ENCODE measurements at regions not wholly inside any gene's neighbourhood (a gene's known extent, or its start where the extent isn't known, plus 50 kb on each side); places are given as distances from the start of the nearest gene placed in this dataset.
"Not testable (repeated sequence)": the region's sequence is repeated elsewhere in the genome, so short reads cannot be mapped to it uniquely, and the experiment has no call there.

DNA sequence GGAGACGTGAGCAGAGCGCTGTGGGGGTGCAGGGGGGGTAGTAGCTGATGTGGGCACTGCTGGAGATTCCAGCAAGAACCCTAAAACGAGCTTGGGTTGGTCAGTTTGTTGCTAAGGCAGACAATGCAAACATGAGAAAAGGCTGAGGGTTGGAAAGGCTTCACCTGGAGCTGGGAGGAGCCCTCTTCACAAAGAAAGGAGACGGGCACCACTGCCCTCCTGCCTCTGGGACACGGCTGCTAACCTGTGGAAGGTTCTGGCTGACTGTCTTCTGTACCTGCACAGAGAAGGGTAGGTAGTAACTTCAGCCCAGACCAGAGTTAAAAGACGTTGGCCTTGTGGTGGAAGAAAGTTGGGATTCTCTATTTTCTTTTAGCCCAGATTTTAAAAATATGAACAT lies 108.7 kb downstream of the SUCLA2 start:
- DNase-seq (ENCODE audit: low read depth) = no peak

DNA sequence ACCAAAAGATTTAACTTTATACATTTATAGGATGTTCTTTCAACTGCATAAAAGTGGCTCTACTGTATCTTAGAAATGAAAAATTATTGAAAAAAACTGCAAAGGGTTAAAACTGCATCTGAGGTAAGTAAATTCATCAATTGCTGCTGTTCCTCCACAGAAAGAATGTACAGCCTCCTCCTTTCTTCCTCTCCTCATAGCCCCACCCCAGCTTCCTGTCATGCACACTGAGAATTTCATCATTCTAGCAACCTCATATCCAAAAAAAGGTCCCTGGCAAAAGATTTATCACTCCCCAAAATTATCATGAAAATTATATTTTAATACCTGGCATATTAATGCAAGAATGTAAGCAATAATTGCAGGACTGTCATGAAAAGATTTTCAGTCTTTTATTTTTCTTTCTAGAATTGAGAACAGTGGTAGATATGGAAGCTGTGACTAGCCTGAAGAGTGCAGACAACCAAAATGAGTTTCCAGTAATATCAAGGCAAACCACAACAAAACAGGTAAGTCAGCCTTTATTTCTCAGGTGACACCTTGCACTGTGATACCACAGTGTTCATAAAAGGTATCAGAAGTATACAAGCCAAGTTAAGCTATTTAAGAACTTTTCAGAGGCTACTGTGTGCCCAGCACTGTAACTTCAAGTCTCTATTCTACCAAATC lies 110.8 kb downstream of the SUCLA2 start:
- DNase-seq (ENCODE audit: low read depth) = no peak

GRCh38 chr13:47886314-47886713 lies 114.8 kb downstream of the SUCLA2 start:
- DNase-seq (ENCODE audit: low read depth) = no peak

DNA sequence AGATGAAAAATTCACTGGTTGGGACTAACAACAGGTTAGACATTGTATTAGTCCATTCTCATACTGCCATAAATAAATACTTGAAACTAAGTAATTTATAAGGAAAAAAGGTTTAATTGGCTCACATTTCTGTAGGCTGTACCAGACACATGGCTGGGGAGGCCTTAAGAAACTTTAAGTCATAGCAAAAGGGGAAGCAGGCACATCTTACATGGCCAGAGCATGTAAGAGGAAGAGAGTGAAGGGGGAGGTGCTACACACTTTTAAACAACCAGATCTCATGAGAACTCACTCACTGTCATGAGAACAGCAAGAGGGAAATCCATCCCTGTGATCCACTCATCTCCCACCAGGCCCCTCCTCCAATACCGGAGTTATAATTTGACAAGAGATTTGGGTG lies 125.9 kb downstream of the SUCLA2 start:
- no peak for DNase-seq (ENCODE audit: low read depth)

DNA sequence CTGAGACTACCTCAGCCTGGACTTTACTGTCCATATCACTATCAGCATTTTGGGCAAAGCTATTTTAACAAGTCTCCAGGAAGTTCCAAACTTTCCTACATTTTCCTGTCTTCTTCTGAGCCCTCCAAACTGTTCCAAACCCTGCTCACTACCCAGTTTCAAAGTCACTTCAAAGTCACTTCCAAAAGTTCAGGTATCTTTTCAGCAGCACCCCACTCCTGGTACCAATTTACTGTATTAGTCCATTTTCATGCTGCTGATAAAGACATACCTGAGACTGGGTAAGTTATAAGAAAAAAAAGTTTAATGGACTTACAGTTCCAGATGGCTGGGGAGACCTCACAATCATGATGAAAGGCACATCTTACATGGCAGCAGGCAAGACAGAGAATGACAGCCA lies 127.1 kb downstream of the SUCLA2 start:
- not testable (repeated sequence) for DNase-seq (ENCODE audit: low read depth)

DNA sequence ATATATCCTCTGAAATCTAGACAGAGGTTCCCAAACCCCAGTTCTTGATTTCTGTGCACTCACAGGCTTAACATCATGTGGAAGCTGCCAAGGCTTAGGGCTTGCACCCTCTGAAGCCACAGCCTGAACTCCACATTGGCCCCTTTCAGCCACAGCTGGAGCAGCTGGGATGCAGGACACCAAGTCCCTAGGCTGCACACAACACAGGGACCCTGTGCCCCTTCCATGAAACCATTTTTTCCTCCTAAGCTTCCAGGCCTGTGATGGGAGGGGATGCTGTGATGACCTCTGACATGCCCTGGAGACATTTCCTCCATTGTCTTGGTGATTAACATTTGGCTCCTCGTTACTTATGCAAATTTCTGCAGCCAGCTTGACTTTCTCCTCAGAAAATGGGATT lies 127.8 kb downstream of the SUCLA2 start:
- DNase-seq (ENCODE audit: low read depth) = not testable (repeated sequence)

GRCh38 chr13:47869776-47870175 lies 131.3 kb downstream of the SUCLA2 start:
- DNase-seq (ENCODE audit: low read depth) = peak; percentile 54

DNA sequence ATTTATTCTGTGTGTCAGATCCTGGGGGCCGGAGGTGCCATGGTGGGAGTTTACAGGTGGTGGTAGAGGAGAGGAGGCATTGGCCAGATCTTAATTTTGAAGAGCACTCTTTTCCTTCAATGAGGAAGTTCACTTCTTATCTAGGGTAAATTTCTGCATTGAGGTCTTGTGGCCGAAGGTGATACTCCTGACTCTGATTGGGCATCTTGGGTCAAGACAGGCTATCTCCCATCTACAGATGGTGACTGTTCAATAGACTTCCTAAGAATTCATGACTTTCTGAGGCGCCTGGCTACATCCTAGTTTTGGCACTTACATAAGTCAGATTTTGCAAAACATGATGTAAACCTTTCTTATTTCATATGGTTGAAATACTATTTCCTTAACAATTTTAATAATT lies 135.2 kb downstream of the SUCLA2 start:
- no peak for DNase-seq (ENCODE audit: low read depth)

DNA sequence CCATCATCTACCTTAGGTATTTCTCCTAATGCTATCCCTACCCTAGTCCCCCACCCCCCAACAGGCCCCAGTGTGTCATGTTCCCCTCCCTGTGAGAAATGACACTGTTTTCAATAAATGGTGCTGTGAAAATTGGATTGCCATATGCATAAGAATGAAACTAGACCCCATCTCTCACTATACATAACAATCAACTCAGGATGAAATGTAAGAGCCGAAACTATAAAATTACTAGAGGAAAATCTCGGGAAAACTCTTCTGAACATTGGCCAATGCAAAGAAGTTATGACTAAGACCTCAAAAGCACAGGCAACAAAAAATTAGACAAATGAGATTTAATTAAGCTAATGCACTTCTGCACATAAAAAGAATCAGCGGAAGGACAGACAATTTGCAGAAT lies 138.2 kb downstream of the SUCLA2 start:
- DNase-seq (ENCODE audit: low read depth) = no peak

- peak; percentile 17 for DNase-seq (ENCODE audit: low read depth)
Measured at GRCh38 chr13:47859165-47859564, 141.9 kb downstream of the SUCLA2 start.

GRCh38 chr13:47858042-47859025 lies 142.7 kb downstream of the SUCLA2 start:
- peak; percentile 72 for DNase-seq (ENCODE audit: low read depth)

- peak; percentile 57 for DNase-seq (ENCODE audit: low read depth)
Measured at GRCh38 chr13:47853236-47853635, 147.8 kb downstream of the SUCLA2 start.

DNA sequence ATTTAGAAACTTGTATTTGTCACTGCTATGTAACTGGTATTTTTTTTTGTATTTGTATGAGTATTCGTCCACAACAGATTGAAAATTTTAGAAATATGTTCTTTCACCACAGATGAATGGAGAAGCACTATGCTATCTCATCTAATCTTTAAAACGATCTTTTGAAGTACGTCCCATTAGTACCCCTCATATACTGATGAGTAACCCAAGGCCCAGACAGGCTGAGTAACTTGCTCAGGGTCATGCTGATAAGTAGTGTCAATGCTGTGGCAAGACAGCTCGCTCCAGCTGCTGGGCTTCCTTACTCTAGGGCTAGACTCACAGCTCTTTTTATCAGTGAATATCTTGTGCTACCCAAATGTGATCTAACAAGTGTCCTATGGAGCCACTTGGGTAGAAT lies 154.2 kb downstream of the SUCLA2 start:
- DNase-seq (ENCODE audit: low read depth) = peak; percentile 26

DNA sequence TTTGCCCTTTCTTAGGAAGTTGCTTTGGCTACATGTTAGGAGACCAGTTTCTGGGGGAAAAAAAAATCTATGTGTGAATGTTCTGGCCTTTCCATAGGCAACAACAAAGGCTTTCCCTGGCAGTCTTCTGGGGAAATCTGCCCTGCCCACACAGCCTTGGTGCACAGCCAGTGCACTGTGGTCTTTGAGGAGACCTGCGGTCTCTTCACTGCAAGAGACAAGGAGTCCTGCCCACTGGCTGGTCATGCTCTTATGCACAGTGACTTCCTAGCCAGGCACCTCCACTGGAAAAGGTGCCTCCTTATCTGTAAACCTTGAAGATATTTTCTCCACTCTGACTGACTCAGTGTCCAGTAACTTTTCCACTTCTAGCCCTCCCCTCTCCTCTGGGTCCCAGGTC lies 155.1 kb downstream of the SUCLA2 start:
- DNase-seq (ENCODE audit: low read depth) = peak; percentile 36

DNA sequence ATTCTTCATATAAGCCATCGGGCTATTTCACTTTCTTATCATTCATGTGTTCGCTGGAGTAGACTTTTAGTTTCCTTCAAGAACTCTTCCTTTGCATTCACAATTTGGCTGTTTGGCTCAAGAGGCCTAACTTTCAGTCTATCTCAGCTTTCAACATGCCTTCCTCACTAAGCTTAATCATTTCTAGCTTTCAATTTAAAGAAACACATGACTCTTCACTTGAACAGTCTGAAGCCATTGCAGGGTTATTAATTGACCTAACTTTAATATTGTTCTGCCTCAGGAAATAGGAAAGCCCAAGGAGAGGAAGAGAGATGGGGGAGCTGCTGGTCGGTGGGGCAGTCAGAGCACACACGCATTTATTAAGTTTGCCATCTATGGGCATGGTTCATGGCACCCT lies 158.1 kb downstream of the SUCLA2 start:
- DNase-seq (ENCODE audit: low read depth) = no peak

DNA sequence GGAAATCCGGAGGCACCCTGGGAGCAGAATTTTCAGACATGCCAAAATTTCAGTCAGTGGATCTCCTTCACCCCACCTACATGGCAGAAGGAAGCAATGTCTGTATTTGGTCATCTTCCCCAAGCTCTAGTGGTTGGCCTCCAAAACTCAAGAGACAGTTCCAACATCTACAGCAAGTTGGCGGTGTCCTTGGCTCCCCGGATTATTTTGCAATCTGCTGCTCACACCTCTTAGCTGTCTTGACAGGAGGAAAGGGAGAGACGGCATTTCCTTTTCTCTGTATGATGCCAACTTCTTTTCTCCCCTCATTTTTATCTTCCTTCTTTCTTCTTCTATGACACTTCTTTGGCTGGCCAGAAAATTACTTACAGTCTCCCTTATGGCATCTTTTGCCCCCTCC lies 159.9 kb downstream of the SUCLA2 start:
- DNase-seq (ENCODE audit: low read depth) = no peak

DNA sequence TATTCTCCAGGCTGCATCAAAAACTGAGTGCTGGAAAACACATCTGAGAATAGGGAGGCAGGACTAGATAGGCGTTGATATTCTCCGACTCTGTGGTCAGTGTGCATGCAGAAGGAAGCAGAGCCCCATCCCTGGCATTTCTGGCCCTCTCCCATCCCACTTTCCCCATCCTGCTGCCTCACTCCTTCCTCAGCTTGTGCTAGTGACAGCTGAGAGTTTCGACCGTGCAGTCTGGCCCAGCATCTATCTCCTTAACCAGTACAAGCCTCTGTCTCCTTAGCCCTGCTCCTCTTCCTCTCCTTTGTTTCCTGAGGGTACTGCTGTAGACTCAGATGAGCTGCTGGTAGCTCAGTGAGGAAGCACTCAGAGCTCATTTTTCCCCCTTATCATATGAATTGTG lies 163.2 kb downstream of the SUCLA2 start:
- DNase-seq (ENCODE audit: low read depth) = no peak

GRCh38 chr13:47837104-47837880 lies 163.8 kb downstream of the SUCLA2 start:
- DNase-seq (ENCODE audit: low read depth) = no peak

GRCh38 chr13:47835470-47836228 lies 165.4 kb downstream of the SUCLA2 start:
- DNase-seq (ENCODE audit: low read depth) = peak; percentile 45

- DNase-seq (ENCODE audit: low read depth) = no peak
Measured at GRCh38 chr13:47832458-47832972, 168.6 kb downstream of the SUCLA2 start.

DNA sequence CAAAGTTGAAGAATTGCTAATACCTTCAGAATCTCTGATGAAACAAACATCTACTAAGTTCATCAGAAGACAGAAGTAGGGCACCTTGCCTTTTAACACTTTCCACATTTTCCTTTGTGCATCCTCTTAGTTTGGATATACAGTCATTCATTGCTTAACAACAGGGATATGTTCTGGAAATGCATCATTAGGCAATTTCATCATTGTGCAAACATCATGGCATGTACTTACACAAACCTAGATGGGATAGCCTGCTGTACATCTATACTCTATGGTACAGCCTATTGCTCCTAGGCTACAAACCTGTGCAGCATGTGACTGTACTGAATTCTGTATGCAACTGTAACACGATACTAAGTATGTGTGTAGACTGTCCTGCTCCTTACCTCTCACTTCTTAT lies 169.8 kb downstream of the SUCLA2 start:
- DNase-seq (ENCODE audit: low read depth) = no peak

Data from M059J (cell line).